ENCODE measurements at regions not wholly inside any gene's neighbourhood (a gene's known extent, or its start where the extent isn't known, plus 50 kb on each side); places are given as distances from the start of the nearest gene placed in this dataset.

GRCh38 chr14:62209287-62209899, 447.2 kb downstream of the SNAPC1 start:
- Mint-ChIP-seq H3K27me3 (peaks cover 19% of the 10 kb centered on the region), H3K4me1 (no peaks in the 10 kb centered on the region), H3K9me3 (ENCODE audit: low read depth) (no peaks in the 10 kb centered on the region), H3K36me3 (ENCODE audit: low read depth) (no peaks in the 10 kb centered on the region), H3K4me3 (no peak overlapping the region), H3K27ac (no peak overlapping the region)
- DNase-seq: no peak
- ChIA-PET CTCF (no interaction called here), POLR2A (no interaction called here)
- intact Hi-C loops (cut with DNase I, micrococcal nuclease): no loop called here
- no peak for ATAC-seq

- no peaks in the 10 kb centered on the region for H3K9me3 Mint-ChIP-seq (ENCODE audit: low read depth)
- no peak for ATAC-seq
- H3K4me1 Mint-ChIP-seq: no peaks in the 10 kb centered on the region
- intact Hi-C loops (cut with DNase I, micrococcal nuclease): no loop called here
- H3K27ac Mint-ChIP-seq: no peak overlapping the region
- CTCF ChIA-PET: no interaction called here
- POLR2A ChIA-PET: no interaction called here
- H3K27me3 Mint-ChIP-seq: peaks cover 17% of the 10 kb centered on the region
- H3K36me3 Mint-ChIP-seq (ENCODE audit: low read depth): no peaks in the 10 kb centered on the region
- no peak for DNase-seq
- H3K4me3 Mint-ChIP-seq: no peak overlapping the region
These were observed 451.3 kb downstream of the SNAPC1 start for GRCh38 chr14:62213516-62213915.

- H3K36me3 Mint-ChIP-seq (ENCODE audit: low read depth): no peaks in the 10 kb centered on the region
- no peaks in the 10 kb centered on the region for H3K9me3 Mint-ChIP-seq (ENCODE audit: low read depth)
- H3K4me3 Mint-ChIP-seq: no peak overlapping the region
- H3K27me3 Mint-ChIP-seq: peaks cover 11% of the 10 kb centered on the region
- DNase-seq (no peak), ATAC-seq (no peak)
- H3K4me1 Mint-ChIP-seq: no peaks in the 10 kb centered on the region
- POLR2A ChIA-PET: no interaction called here
- CTCF ChIA-PET: no interaction called here
- no peak overlapping the region for H3K27ac Mint-ChIP-seq
- intact Hi-C loops (cut with DNase I, micrococcal nuclease): no loop called here
These were observed 453.9 kb downstream of the SNAPC1 start for GRCh38 chr14:62216121-62216520.

- Mint-ChIP-seq H3K4me1 (no peaks in the 10 kb centered on the region), H3K36me3 (ENCODE audit: low read depth) (no peaks in the 10 kb centered on the region), H3K9me3 (ENCODE audit: low read depth) (peaks cover 7% of the 10 kb centered on the region), H3K27ac (no peak overlapping the region), H3K4me3 (no peak overlapping the region), H3K27me3 (peaks cover 4% of the 10 kb centered on the region)
- no peak for ATAC-seq
- no peak for DNase-seq
- ChIA-PET CTCF (no interaction called here), POLR2A (no interaction called here)
- intact Hi-C loops (cut with DNase I, micrococcal nuclease): no loop called here
These were observed 472.6 kb downstream of the SNAPC1 start for GRCh38 chr14:62234849-62235248.

GRCh38 chr14:62244221-62244620, 482.0 kb downstream of the SNAPC1 start:
- H3K27ac Mint-ChIP-seq: no peak overlapping the region
- H3K9me3 Mint-ChIP-seq (ENCODE audit: low read depth): peaks cover 6% of the 10 kb centered on the region
- ATAC-seq (no peak), DNase-seq (no peak)
- ChIA-PET CTCF (interaction anchor here (0.6 kb wide), 1 partner anchor 846 kb away, joined by 3 read pairs; no protein-coding TSS in a partner anchor), POLR2A (no interaction called here)
- intact Hi-C loops (cut with DNase I, micrococcal nuclease): no loop called here
- H3K4me1 Mint-ChIP-seq: no peaks in the 10 kb centered on the region
- no peak overlapping the region for H3K4me3 Mint-ChIP-seq
- no peaks in the 10 kb centered on the region for H3K36me3 Mint-ChIP-seq (ENCODE audit: low read depth)
- H3K27me3 Mint-ChIP-seq: peaks cover 3% of the 10 kb centered on the region

GRCh38 chr14:62247266-62247665, 485.0 kb downstream of the SNAPC1 start:
- H3K36me3 Mint-ChIP-seq (ENCODE audit: low read depth): no peaks in the 10 kb centered on the region
- CTCF ChIA-PET: no interaction called here
- peaks cover 2% of the 10 kb centered on the region for H3K27me3 Mint-ChIP-seq
- H3K4me1 Mint-ChIP-seq: no peaks in the 10 kb centered on the region
- ATAC-seq (no peak), DNase-seq (no peak)
- POLR2A ChIA-PET: no interaction called here
- no peak overlapping the region for H3K4me3 Mint-ChIP-seq
- intact Hi-C loops (cut with DNase I, micrococcal nuclease): no loop called here
- H3K27ac Mint-ChIP-seq: no peak overlapping the region
- H3K9me3 Mint-ChIP-seq (ENCODE audit: low read depth): peaks cover 6% of the 10 kb centered on the region

GRCh38 chr14:62251237-62251636, 489.0 kb downstream of the SNAPC1 start:
- intact Hi-C loops (cut with DNase I, micrococcal nuclease): no loop called here
- ChIA-PET CTCF (interaction anchor here (0.6 kb wide), 1 partner anchor 72 kb away, joined by 3 read pairs; no protein-coding TSS in a partner anchor), POLR2A (no interaction called here)
- H3K27ac Mint-ChIP-seq: no peak overlapping the region
- ATAC-seq (no peak), DNase-seq (no peak)
- H3K9me3 Mint-ChIP-seq (ENCODE audit: low read depth): no peaks in the 10 kb centered on the region
- H3K36me3 Mint-ChIP-seq (ENCODE audit: low read depth): no peaks in the 10 kb centered on the region
- no peaks in the 10 kb centered on the region for H3K4me1 Mint-ChIP-seq
- H3K27me3 Mint-ChIP-seq: peaks cover 7% of the 10 kb centered on the region
- H3K4me3 Mint-ChIP-seq: no peak overlapping the region

DNA sequence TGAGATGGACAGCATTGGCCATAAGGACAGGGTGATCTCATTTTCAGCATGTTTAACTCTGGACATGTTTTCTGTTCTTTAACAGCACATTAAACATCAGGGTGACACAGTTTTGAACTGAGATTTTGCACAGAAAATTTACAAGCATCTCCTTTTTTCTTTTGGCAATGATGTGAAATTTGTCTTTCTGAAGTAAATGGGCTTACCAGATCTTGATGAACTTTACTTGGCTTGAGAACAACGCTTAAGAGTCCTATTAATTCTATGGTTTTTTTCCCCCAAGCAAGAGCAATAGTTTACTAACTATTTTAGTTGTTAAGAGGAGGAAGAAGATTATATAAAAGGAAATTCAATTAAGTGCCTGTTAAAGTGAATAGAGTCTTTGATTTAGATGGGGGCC, 491.0 kb downstream of the SNAPC1 start:
- no peak overlapping the region for H3K4me3 Mint-ChIP-seq
- no peak for DNase-seq
- intact Hi-C loops (cut with DNase I, micrococcal nuclease): no loop called here
- H3K27me3 Mint-ChIP-seq: peaks cover 9% of the 10 kb centered on the region
- no peaks in the 10 kb centered on the region for H3K4me1 Mint-ChIP-seq
- ATAC-seq: no peak
- no peaks in the 10 kb centered on the region for H3K36me3 Mint-ChIP-seq (ENCODE audit: low read depth)
- ChIA-PET CTCF (no interaction called here), POLR2A (no interaction called here)
- no peaks in the 10 kb centered on the region for H3K9me3 Mint-ChIP-seq (ENCODE audit: low read depth)
- no peak overlapping the region for H3K27ac Mint-ChIP-seq

DNA sequence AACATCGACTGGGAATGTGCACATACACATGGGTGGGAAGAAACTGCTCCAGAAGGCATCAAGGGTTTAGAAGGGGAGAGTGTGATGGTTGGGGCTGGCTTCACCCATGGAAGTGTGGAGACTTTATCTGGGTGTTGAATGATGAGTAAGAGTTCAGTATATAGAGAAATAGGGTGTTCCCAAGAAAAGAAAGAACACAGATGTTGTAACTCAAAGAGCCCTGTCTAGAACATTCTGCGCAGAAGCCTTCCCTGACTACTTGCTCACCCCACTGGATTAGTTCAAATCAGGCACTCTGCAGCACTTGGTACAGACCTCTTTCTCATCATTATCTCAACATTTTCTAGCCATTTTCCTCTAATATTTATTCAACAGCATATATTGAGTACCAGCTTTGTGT, 491.7 kb downstream of the SNAPC1 start:
- no peaks in the 10 kb centered on the region for H3K36me3 Mint-ChIP-seq (ENCODE audit: low read depth)
- no peak for DNase-seq
- ATAC-seq: no peak
- POLR2A ChIA-PET: no interaction called here
- peaks cover 9% of the 10 kb centered on the region for H3K27me3 Mint-ChIP-seq
- H3K27ac Mint-ChIP-seq: no peak overlapping the region
- intact Hi-C loops (cut with DNase I, micrococcal nuclease): no loop called here
- CTCF ChIA-PET: interaction anchor here (0.6 kb wide), 1 partner anchor 1062 kb away, joined by 3 read pairs; no protein-coding TSS in a partner anchor
- no peak overlapping the region for H3K4me3 Mint-ChIP-seq
- H3K9me3 Mint-ChIP-seq (ENCODE audit: low read depth): no peaks in the 10 kb centered on the region
- H3K4me1 Mint-ChIP-seq: no peaks in the 10 kb centered on the region

- Mint-ChIP-seq H3K27ac (no peak overlapping the region), H3K36me3 (ENCODE audit: low read depth) (no peaks in the 10 kb centered on the region), H3K27me3 (peaks cover 6% of the 10 kb centered on the region), H3K9me3 (ENCODE audit: low read depth) (no peaks in the 10 kb centered on the region), H3K4me3 (no peak overlapping the region), H3K4me1 (no peaks in the 10 kb centered on the region)
- CTCF ChIA-PET: no interaction called here
- ATAC-seq (peak; percentile 65), DNase-seq (peak; percentile 38)
- intact Hi-C loops (cut with DNase I, micrococcal nuclease): no loop called here
- POLR2A ChIA-PET: no interaction called here
These were observed 507.0 kb downstream of the SNAPC1 start for GRCh38 chr14:62269204-62269603.

DNA sequence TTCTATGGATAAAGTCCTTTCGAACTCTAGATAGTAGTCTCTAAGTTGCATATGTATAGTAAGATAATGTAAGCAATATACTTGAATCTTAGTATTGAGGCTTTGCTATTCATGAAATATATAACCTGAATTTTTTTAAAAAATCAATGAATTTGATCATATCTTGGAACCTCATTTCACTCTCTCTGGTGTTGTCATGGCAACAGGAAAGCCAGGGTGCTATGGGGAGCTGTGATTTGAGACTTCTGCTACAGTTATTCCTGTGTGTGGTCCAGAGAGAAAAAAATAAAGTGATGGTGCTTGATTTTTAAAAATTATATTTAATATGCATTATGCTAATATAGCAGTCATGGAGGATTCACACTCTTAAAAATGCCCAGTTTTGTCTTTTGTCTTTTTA, 508.0 kb downstream of the SNAPC1 start:
- Mint-ChIP-seq H3K36me3 (ENCODE audit: low read depth) (no peaks in the 10 kb centered on the region), H3K4me1 (no peaks in the 10 kb centered on the region), H3K27ac (no peak overlapping the region), H3K9me3 (ENCODE audit: low read depth) (no peaks in the 10 kb centered on the region), H3K4me3 (no peak overlapping the region), H3K27me3 (peaks cover 5% of the 10 kb centered on the region)
- POLR2A ChIA-PET: no interaction called here
- intact Hi-C loops (cut with DNase I, micrococcal nuclease): no loop called here
- DNase-seq (no peak), ATAC-seq (no peak)
- CTCF ChIA-PET: no interaction called here

DNA sequence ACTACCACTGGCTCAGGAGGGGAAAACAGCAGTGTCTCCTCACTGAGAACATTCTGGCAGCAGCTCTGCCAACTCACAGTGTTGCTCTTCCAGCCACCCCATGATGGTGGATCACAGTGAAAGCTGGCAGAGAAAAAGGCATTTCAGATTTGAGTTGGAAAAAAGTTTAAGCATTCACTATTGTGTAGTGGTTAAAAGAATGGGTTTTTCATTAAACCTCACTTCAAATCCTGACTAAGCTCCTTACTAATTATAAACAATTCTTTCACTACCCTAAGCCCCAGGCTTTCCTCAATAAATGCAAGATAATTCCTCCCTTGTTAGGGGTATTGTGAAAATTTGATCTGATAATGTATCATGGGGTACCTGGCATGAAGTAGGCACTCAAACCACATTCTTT, 518.1 kb downstream of the SNAPC1 start:
- CTCF ChIA-PET: no interaction called here
- peaks cover 2% of the 10 kb centered on the region for H3K27me3 Mint-ChIP-seq

GRCh38 chr14:62283837-62284236, 521.6 kb downstream of the SNAPC1 start:
- ATAC-seq: no peak
- no peak overlapping the region for H3K4me3 Mint-ChIP-seq
- H3K4me1 Mint-ChIP-seq: no peaks in the 10 kb centered on the region
- H3K27ac Mint-ChIP-seq: no peak overlapping the region
- CTCF ChIA-PET: no interaction called here
- no peaks in the 10 kb centered on the region for H3K36me3 Mint-ChIP-seq (ENCODE audit: low read depth)
- intact Hi-C loops (cut with DNase I, micrococcal nuclease): no loop called here
- no peaks in the 10 kb centered on the region for H3K9me3 Mint-ChIP-seq (ENCODE audit: low read depth)
- no peak for DNase-seq
- POLR2A ChIA-PET: no interaction called here
- no peaks in the 10 kb centered on the region for H3K27me3 Mint-ChIP-seq

More for the DNA sequence above, 518.1 kb downstream of the SNAPC1 start:
- no peak overlapping the region for H3K27ac Mint-ChIP-seq
- ATAC-seq: no peak
- H3K4me3 Mint-ChIP-seq: no peak overlapping the region
- POLR2A ChIA-PET: no interaction called here
- no peak for DNase-seq
- H3K9me3 Mint-ChIP-seq (ENCODE audit: low read depth): no peaks in the 10 kb centered on the region
- intact Hi-C loops (cut with DNase I, micrococcal nuclease): no loop called here
- H3K36me3 Mint-ChIP-seq (ENCODE audit: low read depth): no peaks in the 10 kb centered on the region
- no peaks in the 10 kb centered on the region for H3K4me1 Mint-ChIP-seq
